ENCODE measurements at regions not wholly inside any gene's neighbourhood (a gene's known extent, or its start where the extent isn't known, plus 50 kb on each side); places are given as distances from the start of the nearest gene placed in this dataset.

DNA sequence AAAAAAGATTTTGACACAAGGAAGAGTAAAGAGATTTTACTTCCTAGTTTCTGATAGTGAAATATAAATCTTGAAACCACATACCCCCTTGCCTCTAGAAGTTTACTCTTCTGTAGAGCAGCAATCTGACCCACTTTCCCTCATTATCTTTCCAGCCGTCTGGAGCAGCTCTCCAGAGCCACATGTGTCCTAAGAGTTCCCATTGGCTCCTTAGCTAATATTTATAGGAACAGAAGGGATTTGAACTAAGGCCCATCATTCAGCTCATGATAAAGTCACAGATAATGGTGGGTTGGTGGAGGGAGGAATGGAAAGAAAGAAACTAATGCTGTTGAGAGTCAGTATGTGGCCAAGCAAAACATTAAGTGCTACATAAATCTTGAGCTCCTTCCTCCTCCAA lies 121.8 kb downstream of the INHBA start:
- DNase-seq (ENCODE audit: insufficient read length, low spot score, missing footprints), result no peak
- no peaks in the 10 kb centered on the region for H3K79me2 ChIP-seq (ENCODE audit: insufficient read depth, low read length)
- peaks cover 25% of the 10 kb centered on the region for H3K4me1 ChIP-seq (ENCODE audit: insufficient read depth, low read length)
- H2AFZ ChIP-seq (ENCODE audit: low read length), result no peak overlapping the region
- no peak overlapping the region for H3K4me3 ChIP-seq (ENCODE audit: insufficient read depth, low read length)
- TF ChIP-seq, protein P1, sequence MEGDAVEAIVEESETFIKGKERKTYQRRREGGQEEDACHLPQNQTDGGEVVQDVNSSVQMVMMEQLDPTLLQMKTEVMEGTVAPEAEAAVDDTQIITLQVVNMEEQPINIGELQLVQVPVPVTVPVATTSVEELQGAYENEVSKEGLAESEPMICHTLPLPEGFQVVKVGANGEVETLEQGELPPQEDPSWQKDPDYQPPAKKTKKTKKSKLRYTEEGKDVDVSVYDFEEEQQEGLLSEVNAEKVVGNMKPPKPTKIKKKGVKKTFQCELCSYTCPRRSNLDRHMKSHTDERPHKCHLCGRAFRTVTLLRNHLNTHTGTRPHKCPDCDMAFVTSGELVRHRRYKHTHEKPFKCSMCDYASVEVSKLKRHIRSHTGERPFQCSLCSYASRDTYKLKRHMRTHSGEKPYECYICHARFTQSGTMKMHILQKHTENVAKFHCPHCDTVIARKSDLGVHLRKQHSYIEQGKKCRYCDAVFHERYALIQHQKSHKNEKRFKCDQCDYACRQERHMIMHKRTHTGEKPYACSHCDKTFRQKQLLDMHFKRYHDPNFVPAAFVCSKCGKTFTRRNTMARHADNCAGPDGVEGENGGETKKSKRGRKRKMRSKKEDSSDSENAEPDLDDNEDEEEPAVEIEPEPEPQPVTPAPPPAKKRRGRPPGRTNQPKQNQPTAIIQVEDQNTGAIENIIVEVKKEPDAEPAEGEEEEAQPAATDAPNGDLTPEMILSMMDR (IDR thresholded peaks at IDR 0.05; ENCODE audit: extremely low read depth, low read depth, low read length), result no peak
- no peaks in the 10 kb centered on the region for H3K9me3 ChIP-seq (ENCODE audit: low read depth, low read length)
- H3K27ac ChIP-seq (ENCODE audit: low read depth, low read length), result peak overlapping the region; percentile 97
- no peaks in the 10 kb centered on the region for H4K20me1 ChIP-seq (ENCODE audit: insufficient read depth, low read length)
- H3K36me3 ChIP-seq (ENCODE audit: insufficient read depth, low read length), result no peaks in the 10 kb centered on the region
- no peaks in the 10 kb centered on the region for H3K27me3 ChIP-seq (ENCODE audit: insufficient read depth, low read length)
- peak overlapping the region; percentile 52 for H3K4me2 ChIP-seq (ENCODE audit: insufficient read depth, low read length)

- H3K9me3 ChIP-seq (ENCODE audit: low read depth, low read length), result no peaks in the 10 kb centered on the region
- H3K4me2 ChIP-seq (ENCODE audit: insufficient read depth, low read length), result peak overlapping the region; percentile 52
- H3K79me2 ChIP-seq (ENCODE audit: insufficient read depth, low read length), result no peaks in the 10 kb centered on the region
- no peaks in the 10 kb centered on the region for H3K36me3 ChIP-seq (ENCODE audit: insufficient read depth, low read length)
- peaks cover 25% of the 10 kb centered on the region for H3K4me1 ChIP-seq (ENCODE audit: insufficient read depth, low read length)
- no peaks in the 10 kb centered on the region for H3K27me3 ChIP-seq (ENCODE audit: insufficient read depth, low read length)
- peak overlapping the region; percentile 10 for H3K4me3 ChIP-seq (ENCODE audit: insufficient read depth, low read length)
- peak; percentile 79 for DNase-seq (ENCODE audit: insufficient read length, low spot score, missing footprints)
- no peaks in the 10 kb centered on the region for H4K20me1 ChIP-seq (ENCODE audit: insufficient read depth, low read length)
- H2AFZ ChIP-seq (ENCODE audit: low read length), result no peak overlapping the region
- peak overlapping the region; percentile 97 for H3K27ac ChIP-seq (ENCODE audit: low read depth, low read length)
- TF ChIP-seq, protein P1 (IDR thresholded peaks at IDR 0.05; ENCODE audit: extremely low read depth, low read depth, low read length), result no peak
Measured at GRCh38 chr7:41579961-41580935, 122.6 kb downstream of the INHBA start.

- no peak overlapping the region for H3K27ac ChIP-seq (ENCODE audit: low read depth, low read length)
- H3K79me2 ChIP-seq (ENCODE audit: insufficient read depth, low read length), result no peaks in the 10 kb centered on the region
- no peaks in the 10 kb centered on the region for H3K9me3 ChIP-seq (ENCODE audit: low read depth, low read length)
- DNase-seq (ENCODE audit: insufficient read length, low spot score, missing footprints), result no peak
- TF ChIP-seq, protein P1 (IDR thresholded peaks at IDR 0.05; ENCODE audit: extremely low read depth, low read depth, low read length), result no peak
- no peaks in the 10 kb centered on the region for H3K36me3 ChIP-seq (ENCODE audit: insufficient read depth, low read length)
- no peaks in the 10 kb centered on the region for H4K20me1 ChIP-seq (ENCODE audit: insufficient read depth, low read length)
- peaks cover 32% of the 10 kb centered on the region for H3K4me1 ChIP-seq (ENCODE audit: insufficient read depth, low read length)
- H3K4me2 ChIP-seq (ENCODE audit: insufficient read depth, low read length), result no peak overlapping the region
- H2AFZ ChIP-seq (ENCODE audit: low read length), result no peak overlapping the region
- H3K27me3 ChIP-seq (ENCODE audit: insufficient read depth, low read length), result no peaks in the 10 kb centered on the region
- no peak overlapping the region for H3K4me3 ChIP-seq (ENCODE audit: insufficient read depth, low read length)
Measured at GRCh38 chr7:41578700-41579099, 124.2 kb downstream of the INHBA start.

DNA sequence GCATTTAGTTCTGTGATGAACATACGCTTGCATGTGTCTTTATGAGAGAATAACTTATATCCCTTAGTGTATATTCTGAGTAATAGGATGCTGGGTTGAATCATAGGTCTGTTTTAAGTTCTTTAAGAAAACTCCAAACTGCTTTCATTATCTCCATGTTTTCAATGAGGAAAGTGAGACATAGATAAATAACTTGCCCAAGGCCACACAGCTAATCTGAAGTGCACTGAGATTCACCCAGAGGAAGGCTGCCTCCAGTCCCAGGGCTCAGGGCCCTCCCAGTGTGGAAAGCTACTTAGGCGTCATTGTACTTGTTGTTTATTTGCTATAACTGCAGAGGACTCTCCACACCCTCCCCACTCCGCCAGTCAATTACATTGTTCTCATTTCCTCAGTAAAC lies 126.7 kb downstream of the INHBA start:
- no peak overlapping the region for H3K27ac ChIP-seq (ENCODE audit: low read depth, low read length)
- peaks cover 33% of the 10 kb centered on the region for H3K4me1 ChIP-seq (ENCODE audit: insufficient read depth, low read length)
- H3K4me2 ChIP-seq (ENCODE audit: insufficient read depth, low read length), result no peak overlapping the region
- DNase-seq (ENCODE audit: insufficient read length, low spot score, missing footprints), result peak; percentile 10
- H3K79me2 ChIP-seq (ENCODE audit: insufficient read depth, low read length), result no peaks in the 10 kb centered on the region
- no peaks in the 10 kb centered on the region for H4K20me1 ChIP-seq (ENCODE audit: insufficient read depth, low read length)
- no peaks in the 10 kb centered on the region for H3K27me3 ChIP-seq (ENCODE audit: insufficient read depth, low read length)
- no peaks in the 10 kb centered on the region for H3K9me3 ChIP-seq (ENCODE audit: low read depth, low read length)
- TF ChIP-seq, protein P1 (IDR thresholded peaks at IDR 0.05; ENCODE audit: extremely low read depth, low read depth, low read length), result no peak
- no peak overlapping the region for H3K4me3 ChIP-seq (ENCODE audit: insufficient read depth, low read length)
- no peaks in the 10 kb centered on the region for H3K36me3 ChIP-seq (ENCODE audit: insufficient read depth, low read length)
- H2AFZ ChIP-seq (ENCODE audit: low read length), result no peak overlapping the region

Measured in osteoblast (primary cell).